ENCODE measurements at regions not wholly inside any gene's neighbourhood (a gene's known extent, or its start where the extent isn't known, plus 50 kb on each side); places are given as distances from the start of the nearest gene placed in this dataset.

- no peak for TF ChIP-seq EP300 (IDR thresholded peaks at IDR 0.05)
- TF ChIP-seq CTCF (IDR thresholded peaks at IDR 0.05), result no peak
- TF ChIP-seq POLR2AphosphoS5 (IDR thresholded peaks at IDR 0.05), result no peak
- no peak for TF ChIP-seq POLR2A (IDR thresholded peaks at IDR 0.05)
Measured at GRCh38 chr5:42880496-42881150, 68.9 kb upstream of the SELENOP start.
